Stimulated activated CD8-positive, alpha-beta memory T cell treated with anti-CD3 and anti-CD28 coated beads, Interleukin-7, amount 100 ng/mL, for 48 hours (primary cell): ENCODE measurements at regions not wholly inside any gene's neighbourhood (a gene's known extent, or its start where the extent isn't known, plus 50 kb on each side); places are given as distances from the start of the nearest gene placed in this dataset.

ENCODE experiments used
- DNase-seq, 2 donors: peaks; one replicate each; pipeline ENCODE4 v3.0.0-alpha.2; 2020; ENCODE audit warnings: low read depth in 1 of 2; ENCODE audit errors: extremely low read depth in 1 of 2

DNA sequence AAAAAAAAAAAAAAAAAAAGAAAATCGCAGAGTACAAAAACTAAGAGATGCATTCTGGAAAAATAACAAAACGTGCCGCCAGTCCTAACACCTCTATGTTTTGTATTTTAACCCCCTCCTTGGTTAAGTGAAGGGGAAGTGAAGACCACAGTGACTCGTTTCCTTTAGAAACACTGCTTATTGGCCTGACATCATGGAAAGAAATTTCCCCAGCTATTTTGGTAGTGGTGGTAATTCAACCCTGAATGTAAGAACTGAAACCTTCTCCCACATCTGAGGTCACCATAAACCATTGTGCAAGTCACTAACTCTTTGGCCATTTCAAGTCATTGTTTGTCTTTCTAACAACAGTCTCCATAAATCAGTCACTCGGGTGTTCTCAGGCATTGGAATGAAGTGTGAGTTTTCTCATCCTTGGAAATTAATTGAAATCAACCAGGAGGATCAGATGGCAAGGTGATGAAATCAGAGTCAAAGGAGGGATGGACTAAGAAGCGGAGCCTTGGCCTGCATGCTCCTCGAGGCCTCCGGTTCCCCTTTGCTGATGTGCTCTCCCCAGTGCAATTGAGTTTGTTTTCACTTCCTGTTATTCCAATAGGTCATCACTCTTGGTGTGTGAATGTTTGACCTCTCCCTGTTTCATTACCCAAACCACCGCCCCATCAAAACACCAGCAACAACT, 443.9 kb downstream of the FGF9 start:
- peak in 1 of 2 donors; percentile 20 for DNase-seq

- DNase-seq = no peak
These were observed 447.3 kb downstream of the FGF9 start for GRCh38 chr13:22118158-22118557.

- DNase-seq = no peak
These were observed 449.8 kb downstream of the FGF9 start for GRCh38 chr13:22120646-22121045.

DNA sequence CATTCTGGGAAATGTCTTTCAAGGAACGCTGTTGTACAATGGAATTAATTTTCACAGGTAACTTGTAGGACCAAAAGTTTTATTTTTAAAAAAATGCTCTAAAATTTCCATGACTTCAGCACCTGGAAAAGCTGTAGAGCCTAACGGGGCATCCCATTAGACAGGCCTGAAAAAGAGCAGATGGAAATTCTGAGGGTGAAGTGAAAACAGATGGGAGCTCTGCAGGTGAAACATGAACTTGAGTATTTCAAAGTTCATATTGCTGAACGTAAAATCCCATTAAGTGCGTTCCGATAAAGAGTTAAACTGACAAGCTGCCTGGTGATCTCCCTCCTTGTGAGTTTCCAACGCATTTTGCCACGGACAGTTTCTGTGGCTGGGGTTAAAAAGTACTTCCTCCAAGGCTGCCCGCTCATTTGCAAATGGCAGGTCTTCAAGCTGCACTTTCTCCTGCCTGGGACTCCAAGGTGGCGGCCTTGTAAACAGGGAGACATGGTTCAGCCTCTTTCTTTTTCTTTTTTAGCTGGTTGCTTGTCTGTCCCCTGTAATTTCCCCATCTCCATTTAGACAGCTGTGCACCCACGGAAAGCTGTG, 450.4 kb downstream of the FGF9 start:
- DNase-seq = no peak

DNA sequence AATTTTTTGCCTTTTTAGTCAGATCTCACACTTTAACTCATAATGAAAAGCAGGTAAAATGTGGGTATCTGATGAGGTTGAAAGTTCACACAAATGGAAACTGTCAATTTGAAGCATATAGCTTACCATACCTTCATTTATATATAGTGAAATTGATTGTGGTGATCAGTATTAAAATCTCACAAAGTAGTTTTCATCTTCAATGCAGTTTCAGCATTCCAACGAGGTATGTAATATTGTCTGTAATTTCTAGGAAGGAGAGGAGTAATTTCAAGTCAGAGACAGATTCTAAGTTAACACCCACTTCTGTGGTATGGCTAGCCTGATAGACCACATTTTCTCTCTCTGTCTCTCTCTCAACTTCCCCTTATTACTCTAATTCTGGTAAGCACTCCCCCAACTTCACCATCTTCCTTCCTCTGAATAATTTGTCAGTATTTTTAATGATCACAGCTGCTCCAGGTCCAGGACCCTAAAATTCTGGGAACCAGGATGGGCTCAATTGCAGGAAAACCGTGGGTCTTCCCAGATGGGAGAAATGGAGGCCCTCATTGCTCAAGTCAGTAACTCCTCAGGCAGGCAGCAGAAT, 455.7 kb downstream of the FGF9 start:
- DNase-seq = no peak

GRCh38 chr13:22127277-22128164, 456.6 kb downstream of the FGF9 start:
- no peak for DNase-seq

DNA sequence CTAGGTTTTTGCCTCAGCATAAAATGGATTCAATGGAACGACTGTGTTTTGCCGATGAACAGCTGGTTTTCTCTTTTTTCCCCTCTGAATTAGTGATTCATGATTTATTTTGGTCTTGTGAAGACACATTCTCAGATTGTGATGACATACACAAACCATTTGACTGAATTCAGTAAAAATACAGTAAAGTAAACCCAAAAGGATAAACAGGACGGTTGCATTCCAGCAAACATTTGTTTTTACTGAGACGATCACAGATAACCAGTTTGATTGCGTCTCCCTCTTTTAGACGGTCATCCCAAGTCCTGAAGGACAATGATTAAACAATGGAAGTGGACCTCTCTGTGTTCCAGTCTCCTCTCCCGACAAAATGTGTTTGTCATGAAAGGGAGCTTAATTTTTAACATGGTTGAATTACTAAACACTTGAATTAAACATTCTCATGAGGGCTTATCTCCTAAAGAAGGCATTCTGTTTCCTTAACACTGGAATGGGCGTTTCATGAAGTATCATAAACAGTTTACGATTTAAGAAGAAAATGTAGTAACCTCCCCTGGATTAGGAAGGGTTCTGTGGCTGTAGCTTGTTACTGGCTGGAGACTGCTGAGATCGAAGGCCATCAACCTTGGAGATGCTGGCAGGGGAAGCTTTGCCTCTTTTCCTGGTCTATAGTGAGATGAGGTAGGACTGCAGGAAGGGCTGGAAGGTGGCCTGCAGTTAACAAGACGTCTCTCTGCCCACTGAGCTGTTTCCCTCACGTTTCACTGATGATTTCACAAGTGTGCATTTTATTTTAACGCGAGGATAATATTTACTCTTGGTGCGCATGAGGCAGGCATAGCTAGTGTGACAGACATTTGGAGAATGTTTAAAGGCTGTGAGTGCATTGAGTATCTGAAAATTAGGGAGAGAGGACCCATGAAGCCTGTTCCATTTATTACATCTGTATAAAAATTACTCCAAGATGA, 457.9 kb downstream of the FGF9 start:
- DNase-seq = no peak

DNA sequence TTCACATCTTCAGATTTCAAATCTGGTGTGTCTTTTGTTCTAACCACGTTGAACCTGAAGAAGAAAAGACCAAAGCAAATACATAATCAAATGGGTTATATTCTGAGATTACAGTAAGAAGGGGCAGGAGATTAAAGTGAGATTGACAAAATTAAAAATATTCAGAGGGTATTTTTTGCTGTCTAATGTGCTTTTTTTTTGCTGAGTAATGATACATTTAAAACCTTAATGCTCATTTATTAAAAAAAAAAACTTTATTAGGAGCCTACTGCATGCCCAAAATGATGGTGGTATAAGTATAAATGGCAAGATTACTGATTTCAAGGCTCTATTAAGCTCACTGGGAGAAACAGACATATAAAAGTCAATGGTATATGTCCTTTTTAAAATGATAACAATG, 459.4 kb downstream of the FGF9 start:
- DNase-seq = no peak

DNA sequence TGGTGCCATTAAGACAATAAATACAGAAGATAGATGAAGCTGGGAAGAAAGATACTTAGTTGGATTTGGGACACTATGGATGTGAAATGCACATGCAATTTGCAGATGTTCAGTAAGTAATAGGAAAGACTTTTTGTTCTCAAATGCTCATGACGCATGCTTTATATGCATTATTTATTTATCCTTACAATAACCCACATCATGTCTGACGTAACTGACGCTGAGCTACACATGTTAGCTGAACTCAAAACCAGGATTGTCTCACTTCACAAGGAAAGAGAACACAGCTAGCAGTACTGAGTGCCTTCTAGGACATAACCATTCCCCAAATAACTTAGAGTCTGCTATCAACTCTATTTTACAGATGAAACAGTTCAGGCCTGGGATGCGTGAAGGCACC, 463.4 kb downstream of the FGF9 start:
- no peak for DNase-seq

- DNase-seq = no peak
These were observed 464.6 kb downstream of the FGF9 start for GRCh38 chr13:22135446-22135845.

DNA sequence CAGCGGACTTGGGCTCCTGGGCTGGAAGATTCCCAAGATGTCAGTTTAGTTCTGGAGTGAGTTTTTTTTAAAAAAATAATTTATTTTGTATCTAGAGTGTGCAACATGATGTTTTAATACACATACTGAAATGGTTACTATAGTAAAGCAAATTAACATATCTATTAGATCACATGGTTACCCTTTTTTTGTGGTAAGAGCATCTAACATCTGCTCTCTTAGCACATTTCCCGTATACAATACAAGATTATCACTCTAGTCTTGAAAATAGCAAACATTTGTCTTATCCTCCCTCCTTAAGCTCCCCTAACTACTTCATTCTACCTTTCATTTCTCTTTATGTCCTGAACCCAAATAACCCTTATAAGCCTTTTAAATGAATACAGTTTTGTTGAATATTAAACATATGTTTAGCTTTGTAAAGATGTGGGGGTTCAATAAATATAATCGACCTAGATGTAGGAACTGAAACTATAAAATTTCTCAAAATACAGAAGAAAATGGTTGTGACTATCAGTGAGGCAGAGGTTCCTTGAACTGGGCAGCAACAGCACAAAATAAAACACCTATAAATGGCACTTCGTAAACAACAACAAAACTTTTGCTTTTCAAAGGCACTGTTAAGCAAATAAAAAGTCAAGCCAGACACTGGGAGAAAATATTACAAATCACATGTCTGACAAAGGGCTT, 466.6 kb downstream of the FGF9 start:
- DNase-seq = no peak

DNA sequence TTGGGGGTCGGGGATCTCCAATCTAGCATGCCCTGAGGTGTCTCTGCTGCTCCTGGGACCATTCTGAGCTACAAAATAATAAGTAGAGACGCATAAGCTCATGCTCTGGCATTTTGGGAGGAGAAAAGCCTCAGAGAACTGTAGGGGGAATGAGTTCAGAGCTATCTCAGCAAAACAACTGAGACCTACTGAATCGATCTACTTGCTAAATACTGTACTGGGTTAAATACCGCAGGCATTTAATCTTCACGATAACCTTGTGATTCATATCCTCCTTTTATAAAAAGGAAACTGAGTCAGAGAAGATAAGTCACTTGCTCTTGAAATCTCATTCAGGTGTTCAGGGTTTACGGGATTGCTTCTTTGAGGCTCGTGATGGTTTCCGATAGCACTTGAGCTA, 468.1 kb downstream of the FGF9 start:
- no peak for DNase-seq

DNA sequence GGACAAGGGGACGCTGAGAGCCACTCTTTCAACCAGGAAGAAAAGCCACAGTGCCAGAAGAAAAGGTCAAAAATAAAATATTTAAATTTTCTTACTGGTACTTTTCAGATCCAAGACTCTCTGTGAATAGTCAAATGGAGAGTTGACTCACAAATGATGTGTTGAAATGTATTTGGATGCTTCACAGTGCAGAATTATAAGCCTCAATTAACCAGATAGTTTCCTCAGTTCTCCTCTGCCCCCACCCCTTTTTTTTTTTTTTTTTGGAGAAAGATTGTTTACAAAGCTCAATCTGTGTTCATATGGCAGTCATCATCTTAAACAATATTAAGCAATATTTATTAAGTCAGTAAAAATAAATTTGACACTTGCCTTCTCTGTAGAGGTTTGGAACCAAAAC, 470.8 kb downstream of the FGF9 start:
- no peak for DNase-seq

GRCh38 chr13:22143671-22144070, 472.8 kb downstream of the FGF9 start:
- no peak for DNase-seq

DNA sequence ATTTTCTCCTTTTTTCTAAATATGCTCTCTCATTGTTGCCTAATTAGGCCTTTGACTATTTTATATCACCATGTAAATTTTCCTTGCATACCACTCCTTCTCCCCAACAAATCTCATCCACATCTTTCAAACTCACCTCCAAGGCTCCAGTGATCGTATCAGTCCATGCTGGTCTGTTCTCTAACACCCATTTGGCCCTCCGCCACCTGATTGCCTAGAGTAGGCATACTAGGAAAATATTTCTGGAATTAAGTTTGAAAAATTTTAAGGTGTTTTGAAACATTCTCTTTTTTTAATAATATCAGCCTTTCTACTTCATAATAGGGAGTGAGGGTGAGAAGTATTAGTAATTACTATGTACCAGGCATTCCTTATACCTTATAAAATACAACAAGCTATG, 473.9 kb downstream of the FGF9 start:
- DNase-seq = no peak

DNA sequence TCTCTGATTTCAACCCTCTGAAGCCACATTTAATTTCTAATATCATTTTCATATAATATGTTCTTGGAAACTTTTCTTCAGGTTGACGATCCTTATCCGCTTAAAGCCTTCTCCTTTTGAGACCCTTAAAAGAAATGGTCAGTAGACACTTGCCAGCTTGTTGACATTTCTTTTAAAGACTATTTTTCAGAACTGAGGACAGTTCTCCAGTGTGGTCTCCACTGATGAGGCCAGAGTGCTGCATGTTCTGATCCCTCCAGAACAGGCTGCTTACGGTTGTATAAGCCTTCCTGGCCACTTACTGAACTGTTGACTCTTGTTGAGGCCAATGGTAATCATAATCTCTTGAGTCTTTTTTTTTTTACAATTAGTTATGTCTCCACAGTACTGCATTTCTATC, 477.3 kb downstream of the FGF9 start:
- no peak for DNase-seq

DNA sequence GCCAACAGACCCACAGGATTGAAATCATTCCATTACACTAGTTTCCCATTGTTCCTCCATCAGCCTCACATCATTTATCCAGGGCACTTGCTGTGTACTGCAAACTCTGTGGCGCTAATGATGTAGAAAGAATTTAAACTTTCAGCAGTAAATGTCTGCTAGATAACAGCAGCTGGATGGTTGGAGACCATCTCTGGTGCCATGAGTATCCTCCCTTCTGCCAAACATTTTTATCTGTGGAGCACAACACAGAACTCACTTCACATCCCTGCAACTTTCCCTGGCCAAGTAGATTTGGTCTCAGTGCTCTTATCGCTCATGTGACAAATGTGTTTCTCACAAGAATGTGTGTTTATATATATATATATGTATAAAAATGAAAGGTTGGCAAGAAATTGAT, 481.9 kb downstream of the FGF9 start:
- no peak for DNase-seq

DNA sequence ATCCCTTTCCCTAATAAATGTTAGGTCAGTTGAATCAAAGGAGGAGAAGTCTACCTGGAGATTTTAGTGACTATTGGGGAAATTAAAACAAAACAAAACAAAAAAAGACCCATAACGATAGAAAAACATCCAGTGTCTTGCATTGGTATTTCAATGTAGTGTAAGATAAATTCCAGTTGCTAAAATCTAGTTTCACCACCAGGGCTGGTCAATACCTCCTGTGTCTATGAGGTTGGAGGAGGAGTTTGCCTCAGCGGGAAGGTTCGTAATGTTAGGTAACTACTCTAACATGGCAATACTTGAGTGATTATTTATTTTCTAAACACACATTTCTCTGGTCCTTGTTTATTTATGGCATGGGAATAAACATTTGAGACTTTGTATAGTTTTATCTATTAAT, 483.2 kb downstream of the FGF9 start:
- DNase-seq = no peak

DNA sequence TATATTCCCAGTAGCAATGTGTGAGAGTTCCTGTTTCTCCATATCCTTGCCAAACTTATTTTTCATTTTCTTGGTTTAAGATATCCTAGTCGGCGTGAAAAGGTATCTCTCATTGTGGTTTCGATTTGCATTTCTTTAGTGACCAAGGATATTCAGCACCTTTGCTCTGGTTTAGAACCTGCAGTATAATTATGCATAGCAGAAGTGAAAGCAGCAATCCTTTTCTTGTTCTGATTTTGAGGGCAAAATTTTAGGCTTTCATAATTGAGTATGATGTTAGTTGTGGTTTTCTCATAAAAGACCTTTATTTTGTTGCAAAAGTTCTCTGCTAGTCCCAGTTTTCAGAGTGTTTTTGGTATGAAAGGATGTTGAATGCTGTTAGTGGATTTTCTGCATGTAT, 491.0 kb downstream of the FGF9 start:
- no peak for DNase-seq

DNA sequence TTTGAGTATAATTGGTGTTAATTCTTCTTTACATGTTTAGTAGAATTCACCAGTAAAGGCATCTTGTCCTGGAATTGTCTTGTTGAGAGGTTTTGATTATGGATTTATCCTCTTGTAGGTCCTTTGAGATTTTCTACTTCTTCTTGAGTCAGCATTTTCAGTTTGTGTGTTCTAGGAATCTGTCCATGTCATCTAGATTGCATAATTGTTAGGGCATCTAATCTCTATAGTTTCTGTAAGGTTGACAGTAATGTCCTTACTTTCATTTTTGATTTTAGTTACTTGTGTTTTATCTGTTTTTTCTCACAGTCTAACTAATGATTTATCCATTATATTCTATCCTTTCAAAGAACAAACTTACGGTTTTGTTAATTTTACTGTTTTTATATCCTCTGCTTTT, 492.0 kb downstream of the FGF9 start:
- DNase-seq = no peak
